Upper lobe of left lung (tissue), 6 donors: ENCODE measurements at regions not wholly inside any gene's neighbourhood (a gene's known extent, or its start where the extent isn't known, plus 50 kb on each side); places are given as distances from the start of the nearest gene placed in this dataset.

Source experiments
- ATAC-seq, 2 donors: fragments of 200-7000 bp; cut with Tn5 transposase; one replicate each; pipeline ENCODE4 v1.9.1; 2022; ENCODE audit warnings: mild to moderate bottlenecking in 2 of 2, moderate library complexity in 2 of 2; ENCODE audit not compliant: low FRiP score in 2 of 2
- DNase-seq, 2 donors: peaks; one replicate each; pipeline ENCODE4 v3.0.0-alpha.2; 2019 to 2020
- H3K27ac ChIP-seq, 4 donors: fragments of 200-600 bp; sonication (generic); one replicate each; pipeline ENCODE4 v1.5.1; 2016 to 2019
- H3K27me3 ChIP-seq, 4 donors: fragments of 200-600 bp; sonication (generic); one replicate each; pipeline ENCODE4 v1.5.1; 2017 to 2019
- H3K36me3 ChIP-seq, 4 donors: fragments of 200-600 bp; sonication (generic); one replicate each; pipeline ENCODE4 v1.5.1; 2016 to 2019
- H3K4me1 ChIP-seq, 4 donors: fragments of 200-600 bp; sonication (generic); one replicate each; pipeline ENCODE4 v1.5.1; 2018 to 2019
- H3K4me3 ChIP-seq, 4 donors: fragments of 200-600 bp; sonication (generic); one replicate each; pipeline ENCODE4 v1.5.1; 2017 to 2019; ENCODE audit warnings: mild to moderate bottlenecking in 2 of 4, moderate library complexity in 1 of 4
- H3K9me3 ChIP-seq, 4 donors: fragments of 200-600 bp; sonication (generic); one replicate each; pipeline ENCODE4 v1.5.1; 2018 to 2019
- EP300 ChIP-seq, 4 donors: sonication (generic); formaldehyde crosslinking; IDR thresholded peaks; one replicate each; pipeline ENCODE4 v1.5.1; 2017; ENCODE audit warnings: antibody characterized with exemption in 4 of 4, control low read depth in 2 of 4
- POLR2A ChIP-seq, 4 donors: fragments of 450-650 bp; IDR thresholded peaks; one replicate each; pipeline ENCODE4 v1.5.1; 2016 to 2017; ENCODE audit warnings: antibody characterized with exemption in 4 of 4, mild to moderate bottlenecking in 2 of 4
- POLR2AphosphoS5 ChIP-seq, 2 donors: sonication (generic); formaldehyde crosslinking; IDR thresholded peaks; one replicate each; pipeline ENCODE4 v1.5.1; 2017; ENCODE audit warnings: antibody characterized with exemption in 2 of 2
- WGBS, 2 donors: methylation state at CpG; one replicate each; pipeline ENCODE4 v1.1.5; 2017 to 2018; 5-methylcytosine and 5-hydroxymethylcytosine counted together
- TF ChIP-seq, protein P1 (sequence below), 6 experiments: fragments of 450-650 bp in 4 of 6; fragments of 200-600 bp in 2 of 6; sonication (generic) in 2 of 6; IDR thresholded peaks; one replicate each; pipeline ENCODE4 v1.5.1; 2016 to 2019; ENCODE audit warnings: antibody characterized with exemption in 6 of 6
- donor health status: DM: no; HTN: no; CAD: no; lungs with moderate emphysema.
- donor health status: DM: no; HTN: yes; CAD: no; lungs with severe emphysema.

DNA sequence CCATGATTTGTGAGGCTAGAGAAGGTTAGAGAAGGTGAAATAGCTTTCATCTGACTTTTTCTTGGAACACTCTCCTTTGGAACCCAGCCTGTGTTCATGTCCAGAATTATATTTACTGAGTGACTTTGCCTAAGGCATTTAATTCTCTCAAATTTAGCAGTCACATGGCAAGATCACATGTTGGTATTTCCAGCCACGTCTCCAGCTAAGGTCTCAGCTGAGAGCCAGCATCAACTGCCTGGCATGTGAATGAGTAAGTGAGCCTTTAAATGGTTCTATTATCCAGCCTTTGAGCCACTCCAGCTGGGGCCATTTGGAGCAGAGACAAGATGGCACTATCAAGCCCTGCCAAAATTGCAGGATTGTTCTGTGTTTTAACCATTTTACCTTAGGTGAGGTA is 130.2 kb upstream of the SGO1 start:
- Histone ChIP-seq H3K27ac (no peak overlapping the region), H3K4me3 (no peak overlapping the region), H3K9me3 (no peaks in the 10 kb centered on the region), H3K27me3 (no peaks in the 10 kb centered on the region), H3K36me3 (no peaks in the 10 kb centered on the region), H3K4me1 (no peaks in the 10 kb centered on the region)
- TF ChIP-seq POLR2AphosphoS5 (IDR thresholded peaks at IDR 0.05) (no peak), EP300 (IDR thresholded peaks at IDR 0.05) (no peak)
- TF ChIP-seq, protein P1, sequence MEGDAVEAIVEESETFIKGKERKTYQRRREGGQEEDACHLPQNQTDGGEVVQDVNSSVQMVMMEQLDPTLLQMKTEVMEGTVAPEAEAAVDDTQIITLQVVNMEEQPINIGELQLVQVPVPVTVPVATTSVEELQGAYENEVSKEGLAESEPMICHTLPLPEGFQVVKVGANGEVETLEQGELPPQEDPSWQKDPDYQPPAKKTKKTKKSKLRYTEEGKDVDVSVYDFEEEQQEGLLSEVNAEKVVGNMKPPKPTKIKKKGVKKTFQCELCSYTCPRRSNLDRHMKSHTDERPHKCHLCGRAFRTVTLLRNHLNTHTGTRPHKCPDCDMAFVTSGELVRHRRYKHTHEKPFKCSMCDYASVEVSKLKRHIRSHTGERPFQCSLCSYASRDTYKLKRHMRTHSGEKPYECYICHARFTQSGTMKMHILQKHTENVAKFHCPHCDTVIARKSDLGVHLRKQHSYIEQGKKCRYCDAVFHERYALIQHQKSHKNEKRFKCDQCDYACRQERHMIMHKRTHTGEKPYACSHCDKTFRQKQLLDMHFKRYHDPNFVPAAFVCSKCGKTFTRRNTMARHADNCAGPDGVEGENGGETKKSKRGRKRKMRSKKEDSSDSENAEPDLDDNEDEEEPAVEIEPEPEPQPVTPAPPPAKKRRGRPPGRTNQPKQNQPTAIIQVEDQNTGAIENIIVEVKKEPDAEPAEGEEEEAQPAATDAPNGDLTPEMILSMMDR (IDR thresholded peaks at IDR 0.05) = no peak
- no peak for ATAC-seq
- no peak for DNase-seq
- 0 to 17% methylated on average over 1 of the region's 1 CpG for WGBS, 2 donors

DNA sequence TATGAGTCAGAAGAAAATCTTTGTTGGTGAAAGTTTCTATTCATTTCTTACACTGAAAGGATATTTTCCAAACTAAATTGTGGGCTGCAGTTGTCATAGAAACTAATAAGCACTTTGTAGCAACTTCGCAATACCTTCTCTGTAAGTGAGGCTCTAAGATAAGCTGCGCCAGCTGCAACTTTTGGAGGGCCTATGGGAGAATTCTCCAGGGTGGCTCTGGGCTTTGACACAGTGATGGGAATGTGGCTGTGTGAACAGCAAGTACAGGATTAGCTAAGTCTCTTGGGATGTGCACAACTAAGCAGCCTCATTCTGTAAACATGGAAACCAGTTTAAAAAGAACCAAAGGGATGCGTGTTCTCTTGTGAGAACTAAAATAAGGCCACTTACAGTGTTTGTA is 124.6 kb upstream of the SGO1 start:
- TF ChIP-seq, protein P1 (IDR thresholded peaks at IDR 0.05) = no peak
- TF ChIP-seq POLR2AphosphoS5 (IDR thresholded peaks at IDR 0.05) (no peak), POLR2A (IDR thresholded peaks at IDR 0.05) (no peak), EP300 (IDR thresholded peaks at IDR 0.05) (no peak)
- 76 to 82% methylated on average over 3 of the region's 3 CpGs for WGBS, 2 donors
- peak in 1 of 2 donors; percentile 29 for ATAC-seq
- H3K36me3 ChIP-seq = no peaks in the 10 kb centered on the region
- H3K27ac ChIP-seq = no peak overlapping the region
- no peaks in the 10 kb centered on the region for H3K4me1 ChIP-seq
- H3K4me3 ChIP-seq = no peak overlapping the region
- no peaks in the 10 kb centered on the region for H3K27me3 ChIP-seq
- H3K9me3 ChIP-seq = no peaks in the 10 kb centered on the region
- no peak for DNase-seq

- TF ChIP-seq POLR2AphosphoS5 (IDR thresholded peaks at IDR 0.05) (no peak), EP300 (IDR thresholded peaks at IDR 0.05) (no peak), POLR2A (IDR thresholded peaks at IDR 0.05) (no peak)
- TF ChIP-seq, protein P1 (IDR thresholded peaks at IDR 0.05) = no peak
- H3K36me3 ChIP-seq = no peaks in the 10 kb centered on the region
- no peaks in the 10 kb centered on the region for H3K4me1 ChIP-seq
- ATAC-seq (no peak), DNase-seq (no peak)
- H3K4me3 ChIP-seq = no peak overlapping the region
- H3K27me3 ChIP-seq = no peaks in the 10 kb centered on the region
- no peak overlapping the region for H3K27ac ChIP-seq
- no peaks in the 10 kb centered on the region for H3K9me3 ChIP-seq
These were observed 121.4 kb upstream of the SGO1 start for GRCh38 chr3:20307383-20307782.

DNA sequence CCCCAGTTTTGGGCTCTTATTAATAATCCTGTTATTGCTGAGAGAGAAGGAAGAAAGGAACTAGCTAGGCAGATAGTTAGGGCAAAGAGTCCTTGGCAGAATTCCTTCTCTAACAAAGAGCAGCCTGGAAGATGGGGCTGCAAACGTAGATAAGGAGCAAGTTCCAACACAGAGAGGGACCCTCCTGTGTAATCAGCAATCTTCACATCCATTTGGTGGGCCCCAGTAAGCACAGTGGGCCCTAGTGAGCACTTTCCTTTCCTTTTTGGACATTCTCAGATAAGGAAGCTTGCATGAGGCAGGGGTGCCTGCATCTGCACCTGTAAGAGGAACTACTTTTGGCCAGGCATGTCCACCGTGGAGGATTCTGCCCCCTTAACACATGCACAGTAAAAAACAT is 119.6 kb upstream of the SGO1 start:
- TF ChIP-seq POLR2A (IDR thresholded peaks at IDR 0.05) (no peak), EP300 (IDR thresholded peaks at IDR 0.05) (no peak), POLR2AphosphoS5 (IDR thresholded peaks at IDR 0.05) (no peak)
- TF ChIP-seq, protein P1 (IDR thresholded peaks at IDR 0.05) = no peak
- no peaks in the 10 kb centered on the region for H3K36me3 ChIP-seq
- H3K4me3 ChIP-seq = no peak overlapping the region
- H3K27ac ChIP-seq = no peak overlapping the region
- no peaks in the 10 kb centered on the region for H3K4me1 ChIP-seq
- H3K9me3 ChIP-seq = no peaks in the 10 kb centered on the region
- no peaks in the 10 kb centered on the region for H3K27me3 ChIP-seq
- ATAC-seq (no peak), DNase-seq (no peak)
- 29 to 82% methylated on average over 2 of the region's 2 CpGs for WGBS, 2 donors

DNA sequence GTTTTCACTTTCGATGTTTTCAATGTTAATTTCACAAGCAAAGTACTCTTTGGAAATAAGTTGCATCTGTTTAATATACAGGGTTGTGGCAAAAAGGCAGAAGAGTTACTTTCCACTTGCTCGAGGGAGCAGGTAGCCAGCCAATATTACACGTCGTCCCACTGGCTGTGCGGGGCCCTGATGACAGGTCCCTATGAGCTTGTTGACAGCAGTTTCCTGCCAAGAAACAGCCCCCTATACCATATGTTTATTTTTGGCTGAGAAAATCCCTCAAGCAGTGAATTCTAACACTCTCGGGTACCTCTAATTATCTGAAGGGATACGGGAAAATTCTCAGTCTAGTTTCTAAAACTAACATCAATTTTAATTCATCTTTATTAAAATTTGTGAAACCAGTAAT is 116.8 kb upstream of the SGO1 start:
- ATAC-seq = no peak
- H3K9me3 ChIP-seq = no peaks in the 10 kb centered on the region
- WGBS, 2 donors = 66 to 72% methylated on average over 7 of the region's 7 CpGs
- DNase-seq = no peak
- no peak overlapping the region for H3K27ac ChIP-seq
- no peak overlapping the region for H3K4me3 ChIP-seq
- no peaks in the 10 kb centered on the region for H3K27me3 ChIP-seq
- no peaks in the 10 kb centered on the region for H3K36me3 ChIP-seq
- no peaks in the 10 kb centered on the region for H3K4me1 ChIP-seq
- TF ChIP-seq POLR2AphosphoS5 (IDR thresholded peaks at IDR 0.05) (no peak), POLR2A (IDR thresholded peaks at IDR 0.05) (no peak), EP300 (IDR thresholded peaks at IDR 0.05) (no peak)
- TF ChIP-seq, protein P1 (IDR thresholded peaks at IDR 0.05) = no peak
